ENCODE measurements at regions not wholly inside any gene's neighbourhood (a gene's known extent, or its start where the extent isn't known, plus 50 kb on each side); places are given as distances from the start of the nearest gene placed in this dataset.

DNA sequence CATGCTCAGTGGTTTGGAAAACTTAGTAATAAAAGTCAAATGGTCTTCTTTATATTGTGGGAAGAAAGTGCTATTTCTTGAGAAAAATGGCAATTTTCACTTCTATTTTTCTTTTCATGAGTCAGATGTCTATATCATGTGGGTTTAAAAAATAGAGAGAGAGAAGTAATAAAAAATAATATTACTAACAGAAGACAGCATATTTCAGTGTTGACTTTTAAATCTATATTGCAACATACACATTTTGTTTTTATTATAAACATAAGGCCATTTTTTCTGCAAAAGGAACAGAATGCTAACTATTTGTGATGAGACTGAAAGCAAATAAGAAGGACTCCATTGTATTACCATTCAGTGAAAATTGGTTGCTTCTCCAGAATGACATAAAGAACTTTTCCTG is 135.1 kb upstream of the CNR1 start (continued):
- TF ChIP-seq, protein P1, sequence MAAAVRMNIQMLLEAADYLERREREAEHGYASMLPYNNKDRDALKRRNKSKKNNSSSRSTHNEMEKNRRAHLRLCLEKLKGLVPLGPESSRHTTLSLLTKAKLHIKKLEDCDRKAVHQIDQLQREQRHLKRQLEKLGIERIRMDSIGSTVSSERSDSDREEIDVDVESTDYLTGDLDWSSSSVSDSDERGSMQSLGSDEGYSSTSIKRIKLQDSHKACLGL (CRISPR knock-in tag; IDR thresholded peaks at IDR 0.05), result no peak
- TF ChIP-seq FOSL2 (CRISPR knock-in tag; IDR thresholded peaks at IDR 0.05), result no peak
- TF ChIP-seq PAWR (CRISPR knock-in tag; IDR thresholded peaks at IDR 0.05; ENCODE audit: borderline replicate concordance), result no peak
- no peak for TF ChIP-seq SUZ12 (IDR thresholded peaks at IDR 0.05; ENCODE audit: low read depth, low read length)
- no peak for TF ChIP-seq ZFYVE20 (CRISPR knock-in tag; IDR thresholded peaks at IDR 0.05; ENCODE audit: borderline replicate concordance, low read depth)

DNA sequence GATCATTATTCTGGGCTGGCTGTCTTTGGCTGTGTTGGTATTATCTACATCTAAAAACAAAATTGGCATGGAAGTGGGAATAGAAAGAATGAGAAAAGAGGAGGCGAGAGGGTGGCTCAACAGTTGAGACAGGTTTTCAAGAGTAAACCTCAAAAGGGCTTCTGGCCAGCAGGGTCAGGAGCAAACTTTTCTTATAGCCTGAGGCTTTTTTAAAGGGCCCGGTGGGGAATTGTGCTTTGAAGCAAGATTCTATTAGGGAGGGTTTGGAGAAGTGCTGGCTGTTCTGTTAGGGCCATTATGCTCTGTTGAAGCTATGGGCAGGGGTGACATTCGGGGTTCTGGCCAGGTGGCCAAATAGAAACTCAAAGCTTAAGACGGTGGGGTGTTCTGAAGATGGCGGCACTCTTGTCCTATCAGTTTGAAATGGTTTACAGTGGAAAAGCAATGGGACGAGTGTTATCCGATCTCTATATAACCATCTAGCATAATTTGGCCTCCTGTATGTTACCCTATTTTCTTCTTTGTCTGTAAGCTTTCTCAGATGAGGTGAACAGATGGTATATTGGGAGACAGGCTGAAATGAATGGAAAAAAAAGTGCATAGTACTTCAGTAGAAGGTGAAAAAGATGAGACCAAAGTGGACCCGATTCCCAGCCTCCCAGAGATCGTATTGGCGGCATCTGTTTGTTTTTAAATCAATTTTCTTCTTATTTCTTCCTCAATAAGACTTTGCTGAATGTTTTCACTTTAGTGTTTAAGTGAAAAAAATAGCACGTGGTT is 132.1 kb upstream of the CNR1 start:
- TF ChIP-seq MBNL3 (CRISPR knock-in tag; conservative IDR thresholded peaks at IDR 0.05), result no peak
- no peak for TF ChIP-seq PAF1 (CRISPR knock-in tag; IDR thresholded peaks at IDR 0.05)
- no peak for TF ChIP-seq EEA1 (CRISPR knock-in tag; IDR thresholded peaks at IDR 0.05; ENCODE audit: borderline replicate concordance)
- no peak for TF ChIP-seq SALL2 (CRISPR knock-in tag; IDR thresholded peaks at IDR 0.05)
- no peak for TF ChIP-seq LCORL (IDR thresholded peaks at IDR 0.05)
- no peak for TF ChIP-seq LCORL (CRISPR knock-in tag; IDR thresholded peaks at IDR 0.05)
- TF ChIP-seq, protein P2, sequence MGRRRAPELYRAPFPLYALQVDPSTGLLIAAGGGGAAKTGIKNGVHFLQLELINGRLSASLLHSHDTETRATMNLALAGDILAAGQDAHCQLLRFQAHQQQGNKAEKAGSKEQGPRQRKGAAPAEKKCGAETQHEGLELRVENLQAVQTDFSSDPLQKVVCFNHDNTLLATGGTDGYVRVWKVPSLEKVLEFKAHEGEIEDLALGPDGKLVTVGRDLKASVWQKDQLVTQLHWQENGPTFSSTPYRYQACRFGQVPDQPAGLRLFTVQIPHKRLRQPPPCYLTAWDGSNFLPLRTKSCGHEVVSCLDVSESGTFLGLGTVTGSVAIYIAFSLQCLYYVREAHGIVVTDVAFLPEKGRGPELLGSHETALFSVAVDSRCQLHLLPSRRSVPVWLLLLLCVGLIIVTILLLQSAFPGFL (CRISPR knock-in tag; IDR thresholded peaks at IDR 0.05), result no peak
- no TSS peak for BruUV-seq (replicated peaks)
- no peak for FAIRE-seq
- WGBS (ENCODE audit: low lambda C conversion rate), result 8% methylated on average over 11 of the region's 11 CpGs
- no peak overlapping the region for H3K4me3 ChIP-seq (replicated peaks in 1 of 3; ENCODE audit: insufficient read depth in 1 of 3, low read depth in 2 of 3, low read length in 3 of 3)
- H3K4me2 ChIP-seq (ENCODE audit: low read depth, low read length), result no peak overlapping the region
- no peaks in the 10 kb centered on the region for H3K9me3 ChIP-seq (ENCODE audit: low read length)
- ChIA-PET POLR2A (no interaction called here), CTCF (ENCODE audit: low intra/inter-chr PET ratio, low total read pairs) (no interaction called here)
- no peak for ATAC-seq
- no peaks in the 10 kb centered on the region for H3K27me3 ChIP-seq (ENCODE audit: control insufficient read depth in 1 of 2, insufficient read depth in 2 of 2, low read length in 2 of 2)
- H3K9ac ChIP-seq (ENCODE audit: insufficient read depth, low read depth, low read length), result no peak overlapping the region
- peaks cover 11% of the 10 kb centered on the region for H3K4me1 ChIP-seq (ENCODE audit: insufficient read depth, low read length)
- no peak overlapping the region for H3K27ac ChIP-seq (ENCODE audit: extremely low read length, insufficient read depth, low read length)
- intact Hi-C loops (cut with micrococcal nuclease; ENCODE audit: unreplicated experiment), result no loop called here
- no peak overlapping the region for H2AFZ ChIP-seq (ENCODE audit: low read length)
- H4K20me1 ChIP-seq (ENCODE audit: insufficient read depth, low read length), result no peaks in the 10 kb centered on the region
- no peaks in the 10 kb centered on the region for H3K36me3 ChIP-seq (replicated peaks in 1 of 2; ENCODE audit: control insufficient read depth in 1 of 2, insufficient read depth in 2 of 2, low read length in 2 of 2)
- no peak for DNase-seq (ENCODE audit: low spot score)
- no peaks in the 10 kb centered on the region for H3K79me2 ChIP-seq (ENCODE audit: insufficient read depth, low read length)
- in situ Hi-C loops (cut with HindIII; ENCODE audit: extremely low pct_ligation_motif_present, low pct_unique_long_range_greater_than_20kb), result no loop called here
